OCI-LY7 (cell line): ENCODE measurements at regions not wholly inside any gene's neighbourhood (a gene's known extent, or its start where the extent isn't known, plus 50 kb on each side); places are given as distances from the start of the nearest gene placed in this dataset.

Experiments
- BruUV-seq: library from RNA; stranded (reverse); fragments of 400-500 nt; replicated peaks from 2 replicates; lab custom pipeline; 2021; lab: Mats Ljungman, UMichigan
- CTCF ChIA-PET: fragments of 300-600 bp; sonication (Branson Sonifier 250); formaldehyde crosslinking; loops from one replicate; lab custom pipeline; 2022; ENCODE audit warnings: antibody characterized with exemption; ENCODE audit not compliant: unreplicated experiment; lab: Charles Lee
- POLR2A ChIA-PET: fragments of 300-600 bp; sonication (Branson Sonifier 250); formaldehyde crosslinking; loops from one replicate; lab custom pipeline; 2022; ENCODE audit warnings: antibody characterized with exemption; lab: Charles Lee
- DNase-seq: peaks from one replicate; pipeline ENCODE4 v3.0.0-alpha.2; 2015; ENCODE audit warnings: low spot score
- H2AFZ ChIP-seq: fragments of 200-600 bp; sonication (generic), shearing (Covaris generic); 2 replicates; pipeline ENCODE4 v1.6.1; 2014; ENCODE audit warnings: mild to moderate bottlenecking, antibody characterized with exemption, low read length, moderate library complexity
- H3K27ac ChIP-seq: fragments of 200-600 bp; sonication (generic); 2 replicates; pipeline ENCODE4 v1.5.1; 2014; ENCODE audit warnings: mixed run types, low read depth, mild to moderate bottlenecking, moderate library complexity, low read length, inconsistent platforms; ENCODE audit not compliant: poor library complexity, severe bottlenecking
- H3K36me3 ChIP-seq: fragments of 200-600 bp; sonication (generic); 2 replicates; pipeline ENCODE4 v1.6.1; 2014; ENCODE audit warnings: mild to moderate bottlenecking, antibody characterized with exemption, low read length, moderate library complexity, mixed read lengths; ENCODE audit not compliant: insufficient read depth
- H3K4me1 ChIP-seq: fragments of 200-600 bp; sonication (generic); 2 replicates; pipeline ENCODE4 v1.5.1; 2014; ENCODE audit warnings: mild to moderate bottlenecking, low read length; ENCODE audit not compliant: insufficient read depth, poor library complexity, severe bottlenecking
- H3K4me2 ChIP-seq: fragments of 200-600 bp; sonication (generic); 2 replicates; pipeline ENCODE4 v1.6.1; 2014; ENCODE audit warnings: mild to moderate bottlenecking, low read length
- H3K4me3 ChIP-seq: fragments of 200-600 bp; sonication (generic); 2 replicates; pipeline ENCODE4 v1.5.1; 2014; ENCODE audit warnings: mild to moderate bottlenecking, low read depth, low read length; ENCODE audit not compliant: poor library complexity, severe bottlenecking
- H3K79me2 ChIP-seq: fragments of 200-600 bp; sonication (generic); 2 replicates; pipeline ENCODE4 v1.6.1; 2016; ENCODE audit warnings: low read depth, mild to moderate bottlenecking, low read length, moderate library complexity, mixed read lengths; ENCODE audit not compliant: insufficient read depth
- H3K9me2 ChIP-seq: fragments of 200-600 bp; sonication (generic); 2 replicates; pipeline ENCODE4 v1.6.1; 2016; ENCODE audit warnings: mild to moderate bottlenecking, low read length, mixed read lengths; ENCODE audit not compliant: insufficient read depth
- H3K9me3 ChIP-seq: fragments of 200-600 bp; sonication (generic); 2 replicates; pipeline ENCODE4 v1.6.1; 2014; ENCODE audit warnings: mild to moderate bottlenecking, mixed run types, low read length, mixed read lengths
- H4K20me1 ChIP-seq: fragments of 200-600 bp; sonication (generic); 2 replicates; pipeline ENCODE4 v1.6.1; 2014; ENCODE audit warnings: mild to moderate bottlenecking, antibody characterized with exemption, low read length, moderate library complexity, mixed read lengths; ENCODE audit not compliant: insufficient read depth
- CTCF ChIP-seq: fragments of 200-600 bp; sonication (generic); conservative IDR thresholded peaks from 2 replicates; pipeline ENCODE4 v1.5.1; 2014; ENCODE audit warnings: mild to moderate bottlenecking, antibody characterized with exemption, low read length, moderate library complexity, mixed read lengths
- EZH2phosphoT487 ChIP-seq: fragments of 200-600 bp; sonication (generic); IDR thresholded peaks from 2 replicates; pipeline ENCODE4 v1.6.1; 2018; ENCODE audit warnings: low read depth, borderline replicate concordance, mild to moderate bottlenecking, mixed run types, antibody characterized with exemption, low read length, moderate library complexity, mixed read lengths
- intact Hi-C: fragments of 100-400 bp; cut with micrococcal nuclease; formaldehyde crosslinking; loops from one replicate; pipeline ENCODE4 v1.10.0; 2022; ENCODE audit not compliant: unreplicated experiment

- Histone ChIP-seq H2AFZ (no peak overlapping the region), H3K4me2 (no peak overlapping the region)
Observed at GRCh38 chr2:57180042-57180567, 866.5 kb upstream of the VRK2 start.

GRCh38 chr2:57180678-57181077, 865.9 kb upstream of the VRK2 start:
- H3K4me2 ChIP-seq: no peak overlapping the region
- H3K79me2 ChIP-seq: no peaks in the 10 kb centered on the region
- BruUV-seq: no TSS peak
- H3K9me2 ChIP-seq: no peaks in the 10 kb centered on the region
- H3K4me3 ChIP-seq: no peak overlapping the region
- CTCF ChIA-PET: no interaction called here
- no peak for TF ChIP-seq CTCF
- TF ChIP-seq EZH2phosphoT487: no peak
- no peaks in the 10 kb centered on the region for H3K36me3 ChIP-seq
- no peaks in the 10 kb centered on the region for H3K4me1 ChIP-seq
- POLR2A ChIA-PET: no interaction called here
- intact Hi-C loops: no loop called here
- no peak overlapping the region for H3K27ac ChIP-seq
- H3K9me3 ChIP-seq: no peaks in the 10 kb centered on the region
- no peaks in the 10 kb centered on the region for H4K20me1 ChIP-seq
- DNase-seq: no peak
- no peak overlapping the region for H2AFZ ChIP-seq

More at GRCh38 chr2:57180042-57180567, 866.5 kb upstream of the VRK2 start:
- intact Hi-C loops: no loop called here
- no peak for DNase-seq
- H3K4me1 ChIP-seq: no peaks in the 10 kb centered on the region
- no peaks in the 10 kb centered on the region for H3K79me2 ChIP-seq
- H4K20me1 ChIP-seq: no peaks in the 10 kb centered on the region
- H3K4me3 ChIP-seq: no peak overlapping the region
- TF ChIP-seq EZH2phosphoT487 (no peak), CTCF (no peak)
- CTCF ChIA-PET: no interaction called here
- H3K9me3 ChIP-seq: no peaks in the 10 kb centered on the region
- H3K9me2 ChIP-seq: no peaks in the 10 kb centered on the region
- POLR2A ChIA-PET: no interaction called here
- no TSS peak for BruUV-seq
- H3K36me3 ChIP-seq: no peaks in the 10 kb centered on the region
- H3K27ac ChIP-seq: no peak overlapping the region

GRCh38 chr2:57181315-57182038, 865.1 kb upstream of the VRK2 start:
- intact Hi-C loops: no loop called here
- TF ChIP-seq CTCF (no peak), EZH2phosphoT487 (no peak)

More at GRCh38 chr2:57181315-57182038, 865.1 kb upstream of the VRK2 start:
- Histone ChIP-seq H3K79me2 (no peaks in the 10 kb centered on the region), H4K20me1 (no peaks in the 10 kb centered on the region), H3K9me2 (no peaks in the 10 kb centered on the region), H3K9me3 (no peaks in the 10 kb centered on the region), H3K27ac (no peak overlapping the region), H3K4me3 (no peak overlapping the region), H3K4me1 (no peaks in the 10 kb centered on the region), H2AFZ (no peak overlapping the region), H3K4me2 (no peak overlapping the region), H3K36me3 (no peaks in the 10 kb centered on the region)
- CTCF ChIA-PET: no interaction called here
- POLR2A ChIA-PET: no interaction called here
- BruUV-seq: no TSS peak
- no peak for DNase-seq
